K562 (cell line): ENCODE measurements at regions not wholly inside any gene's neighbourhood (a gene's known extent, or its start where the extent isn't known, plus 50 kb on each side); places are given as distances from the start of the nearest gene placed in this dataset.

Experiments
- ATAC-seq: fragments of 200-7000 bp; cut with Tn5 transposase; 3 replicates; pipeline ENCODE4 v1.9.1; 2020; ENCODE audit warnings: moderate library complexity
- BruUV-seq: library from RNA; stranded (reverse); fragments of 400-500 nt; replicated peaks from 2 replicates; lab custom pipeline; 2021; lab: Mats Ljungman, UMichigan
- CTCF ChIA-PET: fragments of 300-600 bp; formaldehyde crosslinking; extraction: SDS; loops from one replicate; lab custom pipeline; 2021; ENCODE audit warnings: low intra/inter-chr PET ratio; lab: Yijun Ruan, JAX
- POLR2A ChIA-PET: fragments of 300-600, 350-650 bp; sonication (Branson Sonifier 250); formaldehyde crosslinking; extraction: SDS; loops from one replicate; lab custom pipeline; 2021; ENCODE audit warnings: antibody characterized with exemption, inconsistent platforms; lab: Yijun Ruan, JAX
- DNase-seq, 4 experiments: peaks; one replicate each; pipeline versions ENCODE4 v3.0.0 to v3.0.0-alpha.2; 2011 to 2018; ENCODE audit warnings: low spot score in 3 of 4, mixed read lengths in 3 of 4; ENCODE audit errors: extremely low read depth in 1 of 4
- FAIRE-seq: peaks from 2 replicates; lab custom pipeline; 2011; peaks lifted over from hg19 to GRCh38; lab: Jason Lieb, UNC
- H2AFZ ChIP-seq: 2 replicates; pipeline ENCODE4 v1.6.0; 2011; ENCODE audit warnings: low read depth, low read length, control low read depth, inconsistent platforms
- H3K27ac ChIP-seq: fragments of 200-600 bp; 3 replicates; pipeline ENCODE4 v1.8.0; 2011; ENCODE audit warnings: low read depth, mild to moderate bottlenecking, control low read depth, inconsistent platforms, low read length, moderate library complexity, mixed read lengths; ENCODE audit errors: extremely low read depth
- H3K27me3 ChIP-seq, 2 experiments: fragments of 300-600 bp in 1 of 2; 2 replicates in 1 of 2; 3 replicates in 1 of 2; pipeline versions ENCODE4 v1.6.0 to v1.8.0; 2011; ENCODE audit warnings: inconsistent platforms in 2 of 2, low read length in 2 of 2, mild to moderate bottlenecking in 1 of 2, mixed read lengths in 1 of 2, moderate library complexity in 1 of 2; ENCODE audit not compliant: control insufficient read depth in 2 of 2, insufficient read depth in 2 of 2
- H3K36me3 ChIP-seq: fragments of 300-600 bp; 3 replicates; pipeline ENCODE4 v1.8.0; 2011; ENCODE audit warnings: mild to moderate bottlenecking, low read length, inconsistent platforms; ENCODE audit not compliant: control insufficient read depth, insufficient read depth
- H3K4me1 ChIP-seq, 2 experiments: fragments of 200-600 bp in 1 of 2; replicated peaks in 1 of 2; 2 replicates in 1 of 2; 3 replicates in 1 of 2; pipeline versions ENCODE4 v1.5.1 to v1.8.0; 2011; ENCODE audit warnings: inconsistent platforms in 2 of 2, low read length in 2 of 2, mild to moderate bottlenecking in 1 of 2, mixed read lengths in 1 of 2, moderate library complexity in 1 of 2; ENCODE audit not compliant: control insufficient read depth in 2 of 2, insufficient read depth in 2 of 2
- H3K4me2 ChIP-seq: 2 replicates; pipeline ENCODE4 v1.6.1; 2011; ENCODE audit warnings: low read length, control low read depth, inconsistent platforms, mixed read lengths; ENCODE audit not compliant: insufficient read depth
- H3K4me3 ChIP-seq: fragments of 200-600 bp; sonication (generic), shearing (Covaris generic); 2 replicates; pipeline ENCODE4 v1.5.1; 2016; ENCODE audit warnings: control low read depth, inconsistent platforms
- H3K79me2 ChIP-seq: fragments of 200-600 bp; 3 replicates; pipeline ENCODE4 v1.8.0; 2011; ENCODE audit warnings: low read length, inconsistent platforms; ENCODE audit not compliant: control insufficient read depth, insufficient read depth
- H3K9ac ChIP-seq, 2 experiments: 2 replicates each; pipeline versions ENCODE4 v1.6.0 to v1.6.1; 2011; ENCODE audit warnings: low read depth in 2 of 2, low read length in 2 of 2, control low read depth in 1 of 2, inconsistent platforms in 1 of 2, mild to moderate bottlenecking in 1 of 2, mixed read lengths in 1 of 2; ENCODE audit not compliant: insufficient read depth in 1 of 2
- H3K9me1 ChIP-seq: one replicate; pipeline ENCODE4 v1.6.0; 2011; ENCODE audit warnings: inconsistent platforms, mild to moderate bottlenecking, low read length, moderate library complexity; ENCODE audit not compliant: control insufficient read depth, insufficient read depth
- H3K9me3 ChIP-seq: replicated peaks from 2 replicates; pipeline ENCODE4 v1.5.1; 2011; ENCODE audit warnings: low read depth, low read length, inconsistent platforms; ENCODE audit not compliant: control insufficient read depth, insufficient read depth
- H4K20me1 ChIP-seq: replicated peaks from 2 replicates; pipeline ENCODE4 v1.6.1; 2011; ENCODE audit warnings: low read length, inconsistent platforms, mixed read lengths; ENCODE audit not compliant: control insufficient read depth, insufficient read depth
- BRD4 ChIP-seq: fragments of 200-600 bp; sonication (generic); IDR thresholded peaks from 2 replicates; pipeline ENCODE4 v1.6.1; 2017; ENCODE audit warnings: inconsistent platforms
- FOXK2 ChIP-seq, 2 experiments: fragments of 450-650 bp; IDR thresholded peaks in 1 of 2; conservative IDR thresholded peaks in 1 of 2; 2 replicates each; pipeline ENCODE4 v1.6.1; 2016; ENCODE audit warnings: low read depth in 2 of 2, mild to moderate bottlenecking in 1 of 2
- WGBS: fragments of 100-300 bp; shearing (Covaris generic); methylation state at CpG from one replicate; pipeline ENCODE4 v1.1.6; 2016; ENCODE audit warnings: low coverage, mixed read lengths; ENCODE audit not compliant: insufficient coverage; ENCODE audit errors: missing lambda C conversion rate; 5-methylcytosine and 5-hydroxymethylcytosine counted together
- in situ Hi-C: fragments of 300-500 bp; cut with MboI; formaldehyde crosslinking; loops from 4 replicates; pipeline ENCODE4 v1.15.0; 2018; ENCODE audit warnings: inconsistent platforms, mixed read lengths
- intact Hi-C: fragments of 100-400 bp; cut with micrococcal nuclease; formaldehyde crosslinking; loops from 2 replicates; pipeline ENCODE4 v1.14.2; 2022
- TF ChIP-seq, protein P1 (sequence below): fragments of 250-450 bp; sonication (Bioruptor Pico); IDR thresholded peaks from 2 replicates; pipeline ENCODE4 v1.4.0; 2020; ENCODE audit warnings: mild to moderate bottlenecking

DNA sequence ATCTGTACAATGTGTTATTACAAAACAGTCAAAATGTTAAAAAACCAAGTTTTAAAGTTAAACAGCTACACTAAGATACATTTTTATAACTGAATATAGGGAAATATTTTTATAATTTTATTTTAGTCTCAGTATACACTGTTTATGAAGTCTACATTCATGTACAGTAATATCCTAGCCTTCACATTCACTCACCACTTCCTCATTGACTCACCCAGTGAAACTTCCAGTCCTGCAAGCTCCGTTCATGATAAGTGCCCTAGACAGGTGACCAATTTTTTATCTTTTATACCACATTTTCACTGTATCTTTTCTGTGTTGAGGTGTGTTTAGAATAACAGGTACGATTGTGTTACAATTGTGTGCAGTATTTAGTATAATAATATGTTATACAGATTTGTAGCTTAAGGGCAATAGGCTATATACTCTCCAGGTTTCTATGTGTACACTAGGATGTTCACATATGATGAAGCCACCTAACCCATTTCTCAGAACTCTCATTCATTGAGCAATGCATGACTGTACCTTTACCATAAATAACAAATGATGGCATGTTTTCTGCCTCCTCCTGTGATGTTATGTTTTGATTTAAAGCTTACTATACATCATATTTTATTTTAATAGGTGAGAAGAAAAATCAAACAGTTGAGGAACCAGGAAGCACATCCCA is 388.4 kb upstream of the NDN start:
- no peaks in the 10 kb centered on the region for H4K20me1 ChIP-seq
- intact Hi-C loops: no loop called here
- no peak for ATAC-seq
- H3K79me2 ChIP-seq: no peaks in the 10 kb centered on the region
- ChIA-PET CTCF (no interaction called here), POLR2A (no interaction called here)
- H3K36me3 ChIP-seq: no peaks in the 10 kb centered on the region
- no peaks in the 10 kb centered on the region; the same call in 1 of the 2 replicates for H3K9me3 ChIP-seq
- no peak overlapping the region for H3K27ac ChIP-seq
- H3K4me3 ChIP-seq: no peak overlapping the region
- H3K9ac ChIP-seq: no peak overlapping the region
- no peaks in the 10 kb centered on the region for H3K27me3 ChIP-seq
- H3K4me2 ChIP-seq: no peak overlapping the region
- BruUV-seq: no TSS peak
- whole genome bisulfite sequencing: 0% methylated on average over 2 of the region's 2 CpGs
- no peak for FAIRE-seq
- TF ChIP-seq, protein P1, sequence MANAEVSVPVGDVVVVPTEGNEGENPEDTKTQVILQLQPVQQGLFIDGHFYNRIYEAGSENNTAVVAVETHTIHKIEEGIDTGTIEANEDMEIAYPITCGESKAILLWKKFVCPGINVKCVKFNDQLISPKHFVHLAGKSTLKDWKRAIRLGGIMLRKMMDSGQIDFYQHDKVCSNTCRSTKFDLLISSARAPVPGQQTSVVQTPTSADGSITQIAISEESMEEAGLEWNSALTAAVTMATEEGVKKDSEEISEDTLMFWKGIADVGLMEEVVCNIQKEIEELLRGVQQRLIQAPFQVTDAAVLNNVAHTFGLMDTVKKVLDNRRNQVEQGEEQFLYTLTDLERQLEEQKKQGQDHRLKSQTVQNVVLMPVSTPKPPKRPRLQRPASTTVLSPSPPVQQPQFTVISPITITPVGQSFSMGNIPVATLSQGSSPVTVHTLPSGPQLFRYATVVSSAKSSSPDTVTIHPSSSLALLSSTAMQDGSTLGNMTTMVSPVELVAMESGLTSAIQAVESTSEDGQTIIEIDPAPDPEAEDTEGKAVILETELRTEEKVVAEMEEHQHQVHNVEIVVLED (CRISPR knock-in tag): no peak
- TF ChIP-seq FOXK2 (conservative IDR thresholded peaks at IDR 0.05 in 1 of 2, IDR thresholded peaks at IDR 0.05 in 1 of 2; ENCODE audit: low read depth in 2 of 2) (no peak), BRD4 (no peak)
- no peak for DNase-seq
- no peak overlapping the region for H2AFZ ChIP-seq
- in situ Hi-C loops: no loop called here
- H3K4me1 ChIP-seq: no peaks in the 10 kb centered on the region
- no peaks in the 10 kb centered on the region for H3K9me1 ChIP-seq
